PC-9 (cell line): ENCODE measurements at regions not wholly inside any gene's neighbourhood (a gene's known extent, or its start where the extent isn't known, plus 50 kb on each side); places are given as distances from the start of the nearest gene placed in this dataset.

ENCODE experiments used
- BruUV-seq: library from RNA; stranded (reverse); fragments of 400-500 nt; replicated peaks from 2 replicates; lab custom pipeline; 2021; lab: Mats Ljungman, UMichigan
- CTCF ChIA-PET: fragments of 300-600 bp; sonication (Branson Sonifier 250); formaldehyde crosslinking; loops from one replicate; lab custom pipeline; 2022; ENCODE audit warnings: antibody characterized with exemption; lab: Charles Lee
- POLR2A ChIA-PET: fragments of 300-600 bp; sonication (Branson Sonifier 250); formaldehyde crosslinking; loops from one replicate; lab custom pipeline; 2022; ENCODE audit warnings: antibody characterized with exemption; ENCODE audit not compliant: unreplicated experiment; lab: Charles Lee
- DNase-seq, 2 experiments: peaks; one replicate each; pipeline versions ENCODE4 v3.0.0 to v3.0.0-alpha.2; 2015 to 2022; ENCODE audit warnings: mixed read lengths in 1 of 2
- H2AFZ ChIP-seq: fragments of 200-600 bp; sonication (generic); 2 replicates; pipeline ENCODE4 v1.8.1; 2017; ENCODE audit warnings: antibody characterized with exemption
- H3F3A ChIP-seq: fragments of 200-600 bp; sonication (generic); 2 replicates; pipeline ENCODE4 v1.8.1; 2017; ENCODE audit warnings: antibody characterized with exemption, mild to moderate bottlenecking, low read depth; ENCODE audit not compliant: insufficient read depth
- H3K27ac ChIP-seq: fragments of 200-600 bp; sonication (generic); 2 replicates; pipeline ENCODE4 v1.6.1; 2016; ENCODE audit warnings: mixed run types
- H3K27me3 ChIP-seq: fragments of 200-600 bp; sonication (generic); 2 replicates; pipeline ENCODE4 v1.6.1; 2016; ENCODE audit warnings: low read depth, mixed run types; ENCODE audit not compliant: insufficient read depth
- H3K36me3 ChIP-seq: fragments of 200-600 bp; sonication (generic); 2 replicates; pipeline ENCODE4 v1.6.1; 2016; ENCODE audit warnings: low read depth, mixed run types
- H3K4me1 ChIP-seq: fragments of 200-600 bp; sonication (generic); replicated peaks from 2 replicates; pipeline ENCODE4 v1.6.1; 2016; ENCODE audit warnings: mixed run types; ENCODE audit not compliant: insufficient read depth
- H3K4me2 ChIP-seq: fragments of 200-600 bp; sonication (generic); 2 replicates; pipeline ENCODE4 v1.6.1; 2017; ENCODE audit warnings: mixed run types
- H3K4me3 ChIP-seq: fragments of 200-600 bp; sonication (generic); 2 replicates; pipeline ENCODE4 v1.6.1; 2016; ENCODE audit warnings: mixed run types
- H3K79me2 ChIP-seq: fragments of 200-600 bp; sonication (generic); 2 replicates; pipeline ENCODE4 v1.6.1; 2017; ENCODE audit warnings: low read depth, mixed run types
- H3K9me2 ChIP-seq: fragments of 200-600 bp; sonication (generic); 2 replicates; pipeline ENCODE4 v1.8.1; 2017; ENCODE audit warnings: mild to moderate bottlenecking; ENCODE audit not compliant: insufficient read depth
- H3K9me3 ChIP-seq: fragments of 200-600 bp; sonication (generic); 2 replicates; pipeline ENCODE4 v1.8.1; 2016; ENCODE audit warnings: low read depth; ENCODE audit not compliant: insufficient read depth
- H4K20me1 ChIP-seq: fragments of 200-600 bp; sonication (generic); 2 replicates; pipeline ENCODE4 v1.8.1; 2017; ENCODE audit not compliant: insufficient read depth
- CTCF ChIP-seq: fragments of 200-600 bp; sonication (generic); conservative IDR thresholded peaks from 2 replicates; pipeline ENCODE4 v1.6.1; 2017; ENCODE audit warnings: mixed run types, antibody characterized with exemption, mild to moderate bottlenecking, moderate library complexity
- EZH2 ChIP-seq: fragments of 200-600 bp; sonication (generic); IDR thresholded peaks from 2 replicates; pipeline ENCODE4 v1.8.0; 2017; ENCODE audit warnings: antibody characterized with exemption, low read depth
- intact Hi-C: fragments of 100-400 bp; cut with micrococcal nuclease; formaldehyde crosslinking; loops from one replicate; pipeline ENCODE4 v1.10.0; 2022; ENCODE audit not compliant: unreplicated experiment

- no peaks in the 10 kb centered on the region for H3K79me2 ChIP-seq
- H3K9me3 ChIP-seq = no peaks in the 10 kb centered on the region
- ChIA-PET CTCF (no interaction called here), POLR2A (no interaction called here)
- peaks cover 99% of the 10 kb centered on the region for H3K27me3 ChIP-seq
- no peak overlapping the region for H2AFZ ChIP-seq
- no peaks in the 10 kb centered on the region for H3K4me1 ChIP-seq
- H3K4me3 ChIP-seq = no peak overlapping the region
- H4K20me1 ChIP-seq = no peaks in the 10 kb centered on the region
- no peaks in the 10 kb centered on the region for H3K36me3 ChIP-seq
- no peaks in the 10 kb centered on the region for H3K9me2 ChIP-seq
- H3K27ac ChIP-seq = no peak overlapping the region
- DNase-seq = no peak
- no peaks in the 10 kb centered on the region for H3F3A ChIP-seq
- no TSS peak for BruUV-seq
- TF ChIP-seq CTCF (no peak), EZH2 (no peak)
- no peak overlapping the region for H3K4me2 ChIP-seq
- intact Hi-C loops = no loop called here
Measured at GRCh38 chr22:47443836-47444745, 681.6 kb downstream of the TBC1D22A start.

GRCh38 chr22:47442821-47443220 lies 680.4 kb downstream of the TBC1D22A start:
- Histone ChIP-seq H3K4me2 (no peak overlapping the region), H3K27me3 (peaks cover 90% of the 10 kb centered on the region), H3K4me1 (no peaks in the 10 kb centered on the region), H3K9me3 (no peaks in the 10 kb centered on the region), H3F3A (no peaks in the 10 kb centered on the region), H4K20me1 (no peaks in the 10 kb centered on the region), H3K4me3 (no peak overlapping the region), H3K27ac (no peak overlapping the region), H2AFZ (no peak overlapping the region), H3K9me2 (no peaks in the 10 kb centered on the region), H3K36me3 (no peaks in the 10 kb centered on the region), H3K79me2 (no peaks in the 10 kb centered on the region)
- no peak for DNase-seq
- ChIA-PET CTCF (no interaction called here), POLR2A (no interaction called here)
- TF ChIP-seq EZH2 (no peak), CTCF (no peak)
- BruUV-seq = no TSS peak
- intact Hi-C loops = no loop called here

GRCh38 chr22:47439643-47440265 lies 677.3 kb downstream of the TBC1D22A start:
- H3K9me3 ChIP-seq = no peaks in the 10 kb centered on the region
- ChIA-PET CTCF (no interaction called here), POLR2A (no interaction called here)
- no peaks in the 10 kb centered on the region for H3K79me2 ChIP-seq
- no peak overlapping the region for H3K4me2 ChIP-seq
- intact Hi-C loops = no loop called here
- H3K4me3 ChIP-seq = no peak overlapping the region
- no peaks in the 10 kb centered on the region for H3K4me1 ChIP-seq
- no peak for TF ChIP-seq EZH2
- no peak for TF ChIP-seq CTCF
- H2AFZ ChIP-seq = no peak overlapping the region
- no peak for DNase-seq
- peaks cover 83% of the 10 kb centered on the region for H3K27me3 ChIP-seq
- no peaks in the 10 kb centered on the region for H3K9me2 ChIP-seq
- H3K36me3 ChIP-seq = no peaks in the 10 kb centered on the region
- no peaks in the 10 kb centered on the region for H3F3A ChIP-seq
- BruUV-seq = no TSS peak
- H3K27ac ChIP-seq = no peak overlapping the region
- H4K20me1 ChIP-seq = no peaks in the 10 kb centered on the region
